Endothelial cell of umbilical vein (primary cell): ENCODE measurements at regions not wholly inside any gene's neighbourhood (a gene's known extent, or its start where the extent isn't known, plus 50 kb on each side); places are given as distances from the start of the nearest gene placed in this dataset.

Experiments used
- EZH2 ChIP-seq: IDR thresholded peaks from 2 replicates; pipeline ENCODE4 v1.6.1; 2012; ENCODE audit warnings: borderline replicate concordance, low read depth, mild to moderate bottlenecking, moderate library complexity, low read length, inconsistent platforms; ENCODE audit not compliant: severe bottlenecking
- MYC ChIP-seq: IDR thresholded peaks from one replicate; pipeline ENCODE4 v1.6.1; 2011; ENCODE audit warnings: mild to moderate bottlenecking, low read depth, low read length
- POLR2AphosphoS5 ChIP-seq: IDR thresholded peaks from 2 replicates; pipeline ENCODE4 v1.6.1; 2012; ENCODE audit warnings: low read depth, mild to moderate bottlenecking, control low read depth, low read length, moderate library complexity; ENCODE audit not compliant: insufficient read depth
- TF ChIP-seq, protein P1 (sequence below), 2 donors: IDR thresholded peaks; 1 replicate in 1 of 2; 2 replicates in 1 of 2; pipeline ENCODE4 v1.5.1; 2011; ENCODE audit warnings: low read length in 2 of 2, mild to moderate bottlenecking in 2 of 2, moderate library complexity in 2 of 2, control low read depth in 1 of 2, inconsistent platforms in 1 of 2, low read depth in 1 of 2; ENCODE audit not compliant: insufficient read depth in 1 of 2; ENCODE audit errors: extremely low read depth in 1 of 2

DNA sequence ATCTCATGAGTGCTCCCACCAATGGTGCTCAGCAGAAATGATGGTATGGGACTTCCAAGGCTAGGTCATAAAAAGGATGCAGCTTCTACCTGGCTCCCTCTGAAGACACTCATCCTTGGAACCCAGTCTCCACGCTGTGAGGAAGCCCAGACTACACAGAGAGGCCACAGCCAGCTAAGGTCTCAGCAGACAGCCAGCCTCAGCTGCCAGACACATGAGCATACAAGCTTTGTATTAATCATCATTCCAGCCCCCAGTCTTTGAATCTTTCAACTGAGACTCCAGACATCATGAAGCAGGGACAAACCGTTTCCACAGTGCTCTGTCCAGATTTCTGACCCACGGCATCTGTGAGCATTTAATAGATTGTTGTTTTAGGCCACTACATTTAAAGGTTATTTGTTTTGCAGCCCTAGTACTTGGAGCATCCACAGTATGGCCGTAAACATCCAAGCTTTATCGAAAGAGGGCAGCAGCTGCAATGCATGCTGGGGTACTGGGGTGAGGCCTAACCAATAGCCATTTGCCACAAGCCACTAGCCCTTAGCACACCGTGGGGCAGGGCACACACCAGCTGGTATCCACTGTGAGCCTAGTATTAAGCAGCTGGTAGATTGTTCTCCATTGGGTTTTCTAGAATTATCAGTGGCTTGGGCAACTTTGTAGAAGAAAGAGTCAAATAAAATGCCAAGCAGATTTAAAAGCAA, 449.1 kb downstream of the BCOR start:
- TF ChIP-seq POLR2AphosphoS5 (no peak), MYC (no peak), EZH2 (no peak)
- TF ChIP-seq, protein P1, sequence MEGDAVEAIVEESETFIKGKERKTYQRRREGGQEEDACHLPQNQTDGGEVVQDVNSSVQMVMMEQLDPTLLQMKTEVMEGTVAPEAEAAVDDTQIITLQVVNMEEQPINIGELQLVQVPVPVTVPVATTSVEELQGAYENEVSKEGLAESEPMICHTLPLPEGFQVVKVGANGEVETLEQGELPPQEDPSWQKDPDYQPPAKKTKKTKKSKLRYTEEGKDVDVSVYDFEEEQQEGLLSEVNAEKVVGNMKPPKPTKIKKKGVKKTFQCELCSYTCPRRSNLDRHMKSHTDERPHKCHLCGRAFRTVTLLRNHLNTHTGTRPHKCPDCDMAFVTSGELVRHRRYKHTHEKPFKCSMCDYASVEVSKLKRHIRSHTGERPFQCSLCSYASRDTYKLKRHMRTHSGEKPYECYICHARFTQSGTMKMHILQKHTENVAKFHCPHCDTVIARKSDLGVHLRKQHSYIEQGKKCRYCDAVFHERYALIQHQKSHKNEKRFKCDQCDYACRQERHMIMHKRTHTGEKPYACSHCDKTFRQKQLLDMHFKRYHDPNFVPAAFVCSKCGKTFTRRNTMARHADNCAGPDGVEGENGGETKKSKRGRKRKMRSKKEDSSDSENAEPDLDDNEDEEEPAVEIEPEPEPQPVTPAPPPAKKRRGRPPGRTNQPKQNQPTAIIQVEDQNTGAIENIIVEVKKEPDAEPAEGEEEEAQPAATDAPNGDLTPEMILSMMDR (IDR thresholded peaks at IDR 0.05; ENCODE audit: extremely low read depth in 1 of 2, insufficient read depth in 1 of 2, low read depth in 1 of 2, low read length in 2 of 2) = no peak
